Head of caudate nucleus (tissue), 42 donors: ENCODE measurements at regions not wholly inside any gene's neighbourhood (a gene's known extent, or its start where the extent isn't known, plus 50 kb on each side); places are given as distances from the start of the nearest gene placed in this dataset.

Experiments used
- DNase-seq, 42 donors: peaks; one replicate each; pipeline versions ENCODE4 v3.0.0 to v3.0.0-alpha.2; 2020 to 2021; ENCODE audit warnings: mixed read lengths in 7 of 42
- intact Hi-C: fragments of 100-400 bp; cut with DNase I; formaldehyde crosslinking; loops from one replicate; pipeline ENCODE4 v1.15.0; 2022

DNA sequence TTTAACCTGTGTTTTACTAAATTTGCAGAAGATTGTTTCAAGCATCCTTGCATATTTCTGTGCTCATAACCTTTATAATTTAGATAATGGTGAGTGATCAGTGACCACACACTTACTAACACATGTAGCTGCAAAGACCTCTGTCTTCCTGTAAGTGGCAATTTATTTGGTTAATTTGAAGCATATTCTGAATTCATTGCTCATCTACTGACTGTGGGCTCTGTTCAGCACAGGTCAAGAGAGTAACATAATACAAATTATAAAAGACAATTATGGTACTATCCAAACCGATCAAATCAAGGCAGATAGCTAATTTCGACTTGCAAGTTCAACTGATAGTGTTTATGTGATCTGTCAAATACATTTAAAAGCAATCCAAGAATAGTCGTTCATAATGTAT is 223.9 kb upstream of the FAM98A start:
- DNase-seq = no peak
- intact Hi-C loops = no loop called here

DNA sequence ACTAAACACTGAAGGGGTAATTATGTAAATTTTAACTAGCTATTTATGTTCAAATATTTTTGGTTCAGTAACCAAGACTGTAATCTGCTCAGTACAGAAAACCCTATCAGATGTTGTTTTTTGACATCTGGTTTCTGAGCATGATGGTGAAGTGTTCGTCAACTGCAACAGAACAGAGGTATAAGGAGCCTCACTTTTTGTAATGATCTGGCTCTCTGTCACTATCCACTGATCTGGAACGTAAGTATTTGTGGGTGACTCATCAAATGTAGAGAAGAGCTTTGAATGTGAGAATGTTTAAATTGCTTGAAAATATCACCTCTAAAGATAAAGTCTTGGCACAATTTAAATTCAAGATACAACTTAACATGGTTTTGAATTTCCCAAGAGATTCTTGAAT is 213.6 kb upstream of the FAM98A start:
- intact Hi-C loops = no loop called here
- DNase-seq = no peak

DNA sequence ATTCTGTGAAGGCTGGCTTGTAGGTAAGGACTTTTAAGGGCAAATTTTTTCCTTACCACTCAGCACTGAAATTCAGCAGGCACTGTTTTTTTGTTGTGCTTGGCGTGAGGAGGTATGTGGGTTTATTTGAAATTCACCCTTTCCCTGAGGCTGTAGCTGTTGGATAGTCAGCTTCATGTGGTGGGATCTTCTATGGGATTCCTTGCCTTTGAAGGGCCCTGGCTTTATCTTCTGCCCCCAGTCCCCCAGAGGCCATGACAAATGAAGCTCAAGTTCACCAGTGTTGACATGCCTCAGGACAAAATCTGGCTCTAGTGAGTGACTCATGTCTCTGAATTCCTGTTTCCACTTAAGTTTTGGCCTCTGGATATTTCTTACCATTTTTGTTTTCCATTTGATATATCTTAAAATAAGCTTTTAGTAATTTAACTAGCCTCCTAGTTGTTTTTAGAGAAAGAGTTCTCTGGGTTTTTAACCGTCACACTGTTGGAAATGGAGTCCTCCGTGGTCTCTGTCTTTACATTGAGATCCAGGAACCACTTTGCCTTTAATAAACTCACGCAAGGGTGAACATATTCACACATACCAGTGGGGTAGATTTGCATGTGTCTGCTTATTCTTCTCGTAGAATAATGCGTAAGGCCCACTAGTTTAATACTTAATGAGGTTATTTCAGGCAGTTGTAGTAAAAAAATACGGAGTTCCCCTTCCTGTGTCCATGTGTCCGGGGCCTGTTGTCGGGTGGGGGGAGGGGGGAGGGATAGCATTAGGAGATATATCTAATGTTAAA is 211.1 kb upstream of the FAM98A start:
- DNase-seq = no peak
- intact Hi-C loops = no loop called here

DNA sequence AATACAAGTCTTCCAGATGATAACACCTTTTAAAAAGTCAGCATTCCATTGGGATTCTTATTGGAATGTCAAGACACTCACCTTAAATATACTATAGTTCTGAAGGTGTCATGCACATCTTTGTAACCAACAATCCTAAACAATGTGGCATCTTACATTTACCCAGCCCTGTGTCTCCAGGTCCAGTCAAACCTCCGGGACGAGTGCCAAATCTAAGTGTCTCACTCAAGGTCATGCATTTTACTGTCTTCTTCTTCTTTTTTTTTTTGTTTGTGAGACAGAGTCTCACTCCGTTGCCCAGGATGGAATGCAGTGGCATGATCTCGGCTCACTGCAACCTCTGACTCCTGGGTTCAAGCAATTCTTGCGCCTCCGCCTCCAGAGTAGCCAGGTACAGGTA is 206.9 kb upstream of the FAM98A start:
- DNase-seq = no peak

DNA sequence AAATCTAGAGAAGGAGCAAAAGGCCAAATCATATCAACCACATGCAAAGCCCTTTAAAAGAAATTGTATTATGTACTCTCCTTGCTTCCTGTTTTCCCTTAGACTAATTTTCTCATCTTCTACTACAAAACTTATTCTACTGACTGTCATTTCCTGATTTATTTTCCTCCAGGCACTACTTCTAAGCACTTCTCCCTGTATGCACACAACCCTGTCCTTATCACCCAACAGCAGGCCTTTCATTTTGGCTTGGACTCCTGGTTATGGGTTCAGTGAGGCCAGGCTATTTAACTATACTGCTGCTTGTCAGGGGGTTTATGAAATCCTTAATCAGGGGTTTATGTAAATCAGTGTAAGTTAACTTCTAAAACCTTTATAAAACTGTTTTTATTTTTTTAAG is 205.1 kb upstream of the FAM98A start:
- DNase-seq = no peak
- intact Hi-C loops = no loop called here

More for the DNA sequence above, 206.9 kb upstream of the FAM98A start:
- intact Hi-C loops = no loop called here

DNA sequence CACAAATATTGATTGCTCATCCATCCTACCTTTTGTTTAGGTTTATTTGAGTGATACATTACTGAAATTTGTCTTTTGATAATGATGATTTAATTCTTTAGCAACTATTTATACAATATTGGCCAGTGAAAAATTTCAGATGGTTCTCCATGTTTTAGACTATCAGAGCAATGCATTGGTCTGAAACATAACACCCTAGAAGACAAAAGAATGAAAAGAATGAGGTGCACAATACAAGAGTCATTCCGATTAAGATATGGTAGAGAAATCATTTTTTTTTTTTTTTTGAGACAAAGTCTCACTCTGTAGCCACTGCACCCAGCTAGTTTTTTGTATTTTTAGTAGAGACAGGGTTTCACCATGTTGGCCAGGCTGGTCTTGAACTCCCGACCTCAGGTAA is 197.4 kb upstream of the FAM98A start:
- intact Hi-C loops = no loop called here
- DNase-seq = no peak

DNA sequence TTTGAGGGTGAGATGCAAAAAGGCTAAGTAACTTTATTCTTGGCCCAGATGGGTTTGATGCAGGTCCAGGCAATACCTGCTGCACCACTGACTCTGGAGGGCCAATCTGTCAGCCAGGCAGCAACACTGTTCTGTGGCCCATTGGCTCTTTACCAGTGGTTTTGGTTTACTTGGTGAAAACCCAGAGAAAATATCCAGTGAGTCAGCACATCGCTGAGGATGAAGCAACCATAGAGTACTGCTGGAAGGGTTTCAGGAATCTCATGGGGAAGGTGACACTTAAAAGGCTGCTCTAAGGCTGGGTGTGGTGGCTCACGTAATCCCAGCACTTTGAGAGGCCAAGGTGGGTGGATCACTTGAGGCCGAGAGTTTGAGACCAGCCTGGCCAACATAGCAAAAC is 192.5 kb upstream of the FAM98A start:
- DNase-seq = no peak
- intact Hi-C loops = no loop called here

DNA sequence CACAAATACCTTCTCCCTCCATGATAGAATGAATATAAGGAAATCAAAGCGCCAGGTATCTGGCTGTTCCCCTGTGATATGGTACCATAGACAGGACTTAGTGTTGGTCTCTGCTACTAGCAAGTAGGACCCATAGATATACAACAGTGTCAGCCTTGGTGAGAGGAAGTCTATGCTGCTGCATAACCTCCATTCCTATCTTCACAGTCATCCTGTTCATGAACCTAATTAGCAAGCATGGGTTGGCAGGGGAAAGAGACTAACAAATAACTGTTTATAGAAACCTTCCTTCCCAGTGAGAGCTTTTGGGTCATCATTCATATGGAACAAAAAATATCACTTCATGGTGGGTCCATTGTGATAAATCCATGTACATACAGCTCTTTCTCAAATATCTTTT is 188.9 kb upstream of the FAM98A start:
- no peak for DNase-seq
- intact Hi-C loops = no loop called here

DNA sequence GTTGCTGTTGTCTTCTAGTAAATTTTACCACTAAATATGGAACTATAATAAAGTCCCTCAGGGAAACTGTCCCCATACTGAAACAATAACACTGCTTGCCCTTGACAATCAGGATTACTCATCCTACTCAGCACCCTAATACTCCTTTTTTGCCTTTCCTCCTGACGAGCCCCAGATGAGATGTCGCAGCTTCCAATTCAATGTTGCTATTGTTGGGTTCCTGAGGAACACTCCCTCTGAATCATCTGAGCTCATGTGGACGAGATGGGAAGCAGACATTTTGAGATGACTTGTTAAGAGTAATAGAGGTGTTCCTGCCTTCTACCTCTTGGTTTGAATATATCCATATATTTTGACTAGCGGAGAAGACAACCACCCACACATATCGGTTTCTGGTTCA is 187.8 kb upstream of the FAM98A start:
- intact Hi-C loops = no loop called here

DNA sequence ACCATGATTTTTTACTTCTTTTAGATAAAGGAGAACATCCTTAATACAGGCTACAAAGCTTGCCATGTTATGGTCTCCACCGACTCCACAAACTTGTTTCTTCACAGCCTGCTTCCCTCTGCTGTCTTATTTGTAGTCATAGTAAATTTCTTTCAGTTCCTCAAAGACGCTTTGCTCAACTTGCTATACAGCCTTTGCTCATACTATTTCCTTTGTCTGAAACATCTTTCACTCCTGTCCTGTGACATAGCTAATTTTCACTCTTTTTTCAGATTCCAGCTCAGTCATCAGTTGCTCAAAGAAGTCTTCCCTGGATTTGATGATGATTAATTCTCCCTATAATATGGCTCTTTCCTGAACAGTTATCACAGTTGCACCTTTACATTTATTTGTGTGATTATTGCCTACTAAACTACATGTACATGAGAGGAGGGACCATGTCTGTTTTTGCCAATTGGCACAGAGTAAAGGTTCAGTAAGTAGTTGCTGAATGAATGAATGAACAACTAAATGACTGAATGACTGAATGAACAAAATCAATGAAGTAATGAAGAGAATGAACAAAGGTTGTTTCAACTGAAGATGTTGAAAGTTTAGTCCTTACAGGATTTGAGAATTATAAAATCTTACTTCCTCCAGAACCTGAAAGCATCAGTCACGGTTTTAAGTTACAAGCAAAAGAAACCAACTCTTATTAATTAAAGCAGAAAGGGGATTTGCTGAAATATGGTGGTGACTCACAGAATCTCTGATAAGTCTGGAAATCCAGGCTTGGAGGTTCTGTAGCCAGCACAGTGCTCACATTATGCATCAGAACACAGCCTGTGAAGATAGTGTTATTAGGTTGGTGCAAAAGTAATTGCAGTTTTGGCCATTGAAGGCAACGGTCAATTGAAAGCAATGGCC is 186.4 kb upstream of the FAM98A start:
- no peak for DNase-seq
- intact Hi-C loops = no loop called here

More for the DNA sequence above, 187.8 kb upstream of the FAM98A start:
- no peak for DNase-seq

DNA sequence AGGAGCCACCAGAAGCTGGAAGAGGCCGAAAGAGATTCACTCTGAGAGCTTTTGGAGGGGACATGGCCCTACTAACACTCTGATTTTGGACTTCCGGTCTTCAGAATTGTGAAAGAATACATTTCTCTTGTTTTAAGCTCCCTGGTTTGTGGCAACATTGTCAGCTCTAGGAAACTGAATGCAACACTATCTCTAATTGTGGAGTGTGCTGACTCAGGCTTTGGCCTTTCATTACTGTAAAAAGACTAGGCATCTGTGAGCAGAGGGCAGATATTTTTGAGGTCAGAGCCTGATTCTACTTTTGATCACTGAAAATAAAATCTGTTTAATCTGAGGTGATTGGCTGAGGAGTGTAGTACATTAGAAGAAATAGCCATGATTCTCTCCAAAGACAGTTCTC is 185.4 kb upstream of the FAM98A start:
- DNase-seq = no peak
- intact Hi-C loops = no loop called here

DNA sequence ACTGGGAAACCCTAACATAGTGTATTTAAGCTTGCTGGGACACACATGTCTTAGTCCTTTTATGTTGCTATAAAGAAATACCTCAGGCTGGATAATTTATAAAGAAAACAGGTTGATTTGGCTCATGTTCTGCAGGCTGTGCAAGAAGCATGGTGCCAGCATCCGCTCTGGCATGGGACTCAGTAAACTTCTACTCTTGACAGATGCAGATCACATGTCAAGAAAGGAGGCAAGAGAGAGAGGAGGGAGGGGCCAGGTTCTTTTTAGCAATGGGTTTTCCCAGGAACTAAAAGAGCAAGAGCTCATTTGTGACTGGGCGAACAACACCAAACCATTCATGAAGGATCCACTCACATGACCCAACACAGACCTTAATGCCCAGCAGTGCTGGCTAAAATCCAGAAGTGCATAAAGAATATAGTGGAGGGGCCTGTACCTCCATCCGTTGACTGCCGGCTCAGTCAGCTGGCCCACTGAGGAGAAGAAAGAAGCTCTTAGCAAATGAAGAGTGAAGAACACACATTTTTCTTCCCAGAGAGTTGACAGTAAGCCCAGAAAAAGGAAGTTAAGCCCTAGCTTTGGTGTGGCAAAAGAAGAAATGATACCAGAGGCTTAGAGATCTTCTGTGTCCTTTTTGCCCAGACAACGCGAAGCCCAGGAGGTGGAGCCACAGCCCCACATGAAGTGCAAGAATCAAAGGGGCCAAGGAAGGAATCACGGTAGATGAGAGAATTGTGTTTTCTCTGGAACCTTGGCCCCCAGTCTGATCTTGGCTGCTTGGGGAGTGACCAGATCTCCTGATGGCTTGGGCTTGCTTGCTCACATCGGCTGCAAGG is 183.5 kb upstream of the FAM98A start:
- DNase-seq = peak in 15 of 42 donors; percentile 4 to 45 (median 22)
- intact Hi-C loops = no loop called here

DNA sequence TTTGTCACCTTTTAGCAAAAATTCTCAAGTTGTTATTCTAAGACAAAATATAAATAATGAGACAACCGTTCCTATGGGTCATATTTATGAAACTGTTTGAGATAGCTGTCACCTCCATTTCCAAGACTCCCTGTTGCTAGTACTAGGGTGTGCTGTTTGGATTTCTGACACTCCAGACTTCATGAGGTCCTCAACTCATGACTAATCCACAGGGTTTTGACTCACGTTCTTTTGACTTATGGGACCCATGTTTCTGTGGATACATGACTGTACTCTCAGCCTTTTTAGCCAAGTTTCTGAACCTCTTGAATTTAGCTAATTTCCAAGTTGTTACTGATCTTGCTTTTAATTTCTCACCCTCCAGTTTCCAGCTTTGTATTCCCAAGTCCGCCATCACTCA is 178.7 kb upstream of the FAM98A start:
- intact Hi-C loops = no loop called here
- no peak for DNase-seq

DNA sequence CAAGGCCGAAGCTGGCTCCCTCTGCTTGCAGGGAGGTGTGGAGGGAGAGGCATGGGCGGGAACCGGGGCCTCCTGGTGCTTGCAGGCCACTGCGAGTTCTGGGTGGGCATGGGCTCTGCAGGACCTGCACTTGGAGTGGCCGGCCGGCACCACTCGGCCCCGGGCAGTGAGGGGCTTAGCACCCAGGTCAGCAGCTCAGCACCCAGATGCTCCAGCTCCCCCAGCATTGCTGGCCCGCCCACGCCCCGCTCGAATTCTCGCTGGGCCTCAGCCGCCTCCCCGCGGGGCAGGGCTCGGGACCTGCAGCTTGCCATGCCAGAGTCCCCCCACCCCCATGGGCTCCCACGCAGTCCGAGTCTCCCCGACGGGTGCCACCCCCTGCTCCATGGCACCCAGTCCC is 176.2 kb upstream of the FAM98A start:
- no peak for DNase-seq
- intact Hi-C loops = no loop called here

DNA sequence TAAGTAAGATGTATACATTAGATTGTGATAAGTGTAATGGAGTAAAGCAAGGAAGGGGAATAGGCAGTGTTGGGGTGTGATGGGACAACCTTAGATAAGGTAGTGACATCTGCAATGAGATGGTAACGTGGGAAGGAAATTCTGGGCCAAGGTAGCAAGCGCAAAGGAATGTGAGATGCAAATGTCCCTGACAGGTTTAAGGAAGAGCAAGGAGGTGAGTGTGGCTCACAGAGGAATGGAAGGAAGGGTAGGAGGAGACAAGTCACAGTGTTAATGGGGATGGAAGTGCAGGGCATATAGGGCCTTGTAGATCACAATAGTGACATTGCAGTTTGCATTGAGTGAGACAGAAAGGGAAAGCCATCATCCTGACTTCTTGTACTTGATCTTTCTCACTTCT is 170.9 kb upstream of the FAM98A start:
- intact Hi-C loops = no loop called here
- DNase-seq = no peak

DNA sequence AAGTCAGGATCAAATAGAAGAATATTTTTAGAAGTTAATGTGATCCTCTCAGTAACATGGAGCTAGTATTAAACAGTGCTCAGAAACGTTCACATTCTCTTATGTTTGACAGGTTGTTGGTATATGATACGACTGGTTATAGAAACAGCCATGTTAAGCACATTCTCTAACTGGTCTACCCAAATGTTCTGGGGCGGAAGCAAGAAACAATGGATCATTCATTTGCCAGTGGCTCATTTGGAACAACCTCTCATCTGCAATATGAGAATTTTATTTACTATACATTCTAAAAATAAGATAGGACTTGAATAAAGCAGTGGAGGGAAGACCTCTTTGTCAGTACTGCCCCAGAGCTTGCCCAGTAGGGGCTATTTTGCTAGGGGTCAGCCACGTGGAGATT is 167.1 kb upstream of the FAM98A start:
- no peak for DNase-seq
- intact Hi-C loops = no loop called here

DNA sequence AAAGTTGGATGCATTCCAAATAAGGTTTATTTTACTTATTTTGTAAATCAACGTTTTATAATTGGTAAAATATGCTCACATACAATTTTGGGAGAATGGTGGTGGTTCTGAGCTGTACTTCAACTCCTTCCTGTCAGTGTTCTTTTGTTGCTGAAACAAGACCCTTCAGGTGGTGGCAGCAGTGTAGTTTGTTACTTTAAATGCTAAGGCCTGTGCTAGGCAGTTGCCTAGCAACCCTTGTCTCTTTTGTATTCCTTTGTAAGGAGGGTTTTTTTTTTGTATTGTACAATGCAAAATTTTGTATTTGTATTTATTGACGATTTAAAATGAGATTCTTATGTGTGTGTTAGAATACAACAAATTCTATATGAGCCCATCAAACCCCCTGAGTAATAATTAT is 166.0 kb upstream of the FAM98A start:
- peak in 7 of 42 donors; percentile 5 to 47 (median 13) for DNase-seq
- intact Hi-C loops = no loop called here

DNA sequence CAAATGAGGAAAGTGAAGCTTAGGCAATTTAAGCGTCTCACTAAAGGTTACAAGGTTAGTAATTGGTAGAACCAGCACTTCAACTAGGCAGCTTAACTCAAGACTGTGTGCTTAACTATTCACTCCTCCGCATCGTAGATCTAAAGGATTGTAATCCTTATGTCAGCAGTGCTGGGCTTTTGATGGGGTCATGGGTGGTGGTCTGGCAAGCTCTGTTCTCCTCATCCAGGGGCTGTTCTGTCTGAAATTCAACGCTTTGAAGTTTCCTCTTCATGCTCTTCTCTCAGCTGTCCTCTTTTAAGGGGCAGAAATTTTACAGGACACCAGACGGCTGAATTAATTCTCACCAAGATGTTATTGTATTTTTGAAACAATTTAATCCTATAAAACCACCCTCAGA is 165.5 kb upstream of the FAM98A start:
- intact Hi-C loops = no loop called here
- DNase-seq = no peak

DNA sequence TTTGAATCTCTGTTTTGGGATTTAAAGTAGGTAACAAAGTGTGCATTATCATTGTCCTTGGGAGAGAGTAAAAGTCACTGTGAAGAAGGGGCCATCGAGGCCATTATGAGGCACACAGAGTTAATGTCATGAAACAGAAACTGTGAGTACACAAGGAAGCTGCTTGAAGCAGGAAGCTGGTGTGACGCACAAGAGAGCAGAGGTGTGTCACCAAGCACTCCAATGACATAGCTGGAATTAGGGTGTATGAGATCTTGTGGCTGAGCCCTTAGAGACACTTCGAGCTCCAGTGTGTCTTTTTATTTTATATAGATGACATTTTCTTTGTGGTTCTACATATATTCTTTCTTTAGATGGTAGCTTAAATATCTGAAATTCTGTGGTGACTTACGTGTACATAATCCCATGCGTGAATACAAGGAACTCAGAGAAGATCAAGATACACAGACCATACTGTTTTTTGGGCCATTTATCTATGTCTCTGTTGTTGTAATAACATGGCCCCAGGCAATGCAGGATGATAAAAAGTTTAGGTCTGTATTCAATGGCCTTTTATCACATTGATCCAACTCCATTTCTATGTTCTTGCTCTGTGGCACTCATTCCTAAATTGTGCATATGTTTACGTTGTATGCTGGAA is 164.7 kb upstream of the FAM98A start:
- intact Hi-C loops = no loop called here
- no peak for DNase-seq
